IMR-90 (cell line): ENCODE measurements at regions not wholly inside any gene's neighbourhood (a gene's known extent, or its start where the extent isn't known, plus 50 kb on each side); places are given as distances from the start of the nearest gene placed in this dataset.
"Not testable (repeated sequence)": the region's sequence is repeated elsewhere in the genome, so short reads cannot be mapped to it uniquely, and the experiment has no call there.

Experiments
- ATAC-seq: fragments of 200-7000 bp; cut with Tn5 transposase; 2 replicates; pipeline ENCODE4 v1.9.1; 2020; ENCODE audit warnings: low read depth, mild to moderate bottlenecking, moderate library complexity
- BruUV-seq: library from RNA; stranded (reverse); fragments of 400-500 nt; replicated peaks from 2 replicates; lab custom pipeline; 2021; lab: Mats Ljungman, UMichigan
- CTCF ChIA-PET: fragments of 300-600 bp; formaldehyde crosslinking; extraction: SDS; loops from one replicate; lab custom pipeline; 2021; ENCODE audit warnings: antibody characterized with exemption; lab: Yijun Ruan, JAX
- POLR2A ChIA-PET: fragments of 300-600 bp; sonication (Branson Sonifier 250); formaldehyde crosslinking; loops from one replicate; lab custom pipeline; 2022; ENCODE audit warnings: antibody characterized with exemption; ENCODE audit not compliant: unreplicated experiment; lab: Charles Lee
- DNase-seq: peaks from one replicate; pipeline ENCODE4 v3.0.0; 2013
- H2AFZ ChIP-seq: replicated peaks from 2 replicates; pipeline ENCODE3; 2013; ENCODE audit warnings: low read length, mild to moderate bottlenecking; ENCODE audit not compliant: poor library complexity
- H2AK5ac ChIP-seq: 2 replicates; pipeline ENCODE4 v1.6.1; 2013; ENCODE audit warnings: low read depth, low read length, inconsistent platforms
- H2AK9ac ChIP-seq: replicated peaks from 2 replicates; pipeline ENCODE3; 2013; ENCODE audit warnings: mild to moderate bottlenecking, low read depth, low read length, moderate library complexity; ENCODE audit not compliant: poor library complexity
- H2BK120ac ChIP-seq: 2 replicates; pipeline ENCODE4 v1.6.1; 2013; ENCODE audit warnings: low read depth, low read length, inconsistent platforms
- H2BK15ac ChIP-seq: 3 replicates; pipeline ENCODE4 v1.6.1; 2013; ENCODE audit warnings: low read depth, low read length, inconsistent platforms
- H2BK20ac ChIP-seq: 2 replicates; pipeline ENCODE4 v1.6.1; 2013; ENCODE audit warnings: low read depth, mild to moderate bottlenecking, inconsistent platforms, low read length, moderate library complexity
- H2BK5ac ChIP-seq: 2 replicates; pipeline ENCODE4 v1.6.1; 2013; ENCODE audit warnings: mild to moderate bottlenecking, low read depth, low read length, inconsistent platforms; ENCODE audit not compliant: poor library complexity, severe bottlenecking
- H3K14ac ChIP-seq: replicated peaks from 2 replicates; pipeline ENCODE4 v1.6.1; 2013; ENCODE audit warnings: low read depth, low read length, inconsistent platforms
- H3K18ac ChIP-seq: 2 replicates; pipeline ENCODE4 v1.6.1; 2013; ENCODE audit warnings: low read depth, low read length, control low read depth
- H3K23ac ChIP-seq: 2 replicates; pipeline ENCODE4 v1.6.1; 2013; ENCODE audit warnings: low read depth, low read length, inconsistent platforms
- H3K27ac ChIP-seq: 2 replicates; pipeline ENCODE4 v1.5.1; 2013; ENCODE audit warnings: mild to moderate bottlenecking, control low read depth, low read length; ENCODE audit not compliant: insufficient read depth
- H3K27me3 ChIP-seq: 2 replicates; pipeline ENCODE4 v1.6.1; 2013; ENCODE audit warnings: low read length; ENCODE audit not compliant: control insufficient read depth, insufficient read depth
- H3K36me3 ChIP-seq: 2 replicates; pipeline ENCODE4 v1.6.1; 2013; ENCODE audit warnings: low read length, mixed read lengths; ENCODE audit not compliant: control insufficient read depth, insufficient read depth
- H3K4ac ChIP-seq: 2 replicates; pipeline ENCODE4 v1.6.1; 2013; ENCODE audit warnings: low read depth, low read length, inconsistent platforms
- H3K4me1 ChIP-seq: 2 replicates; pipeline ENCODE4 v1.6.1; 2013; ENCODE audit warnings: low read length, mixed read lengths; ENCODE audit not compliant: control insufficient read depth, insufficient read depth
- H3K4me2 ChIP-seq: 2 replicates; pipeline ENCODE4 v1.6.1; 2013; ENCODE audit warnings: low read depth, mild to moderate bottlenecking, control low read depth, low read length, moderate library complexity
- H3K4me3 ChIP-seq: 2 replicates; pipeline ENCODE4 v1.5.1; 2013; ENCODE audit warnings: low read depth, mild to moderate bottlenecking, control low read depth, low read length, moderate library complexity; ENCODE audit not compliant: insufficient read depth
- H3K56ac ChIP-seq: 2 replicates; pipeline ENCODE4 v1.6.1; 2013; ENCODE audit warnings: low read length, inconsistent platforms; ENCODE audit not compliant: insufficient read depth; ENCODE audit errors: extremely low read depth
- H3K79me1 ChIP-seq, 2 experiments: 2 replicates each; pipeline ENCODE4 v1.6.1; 2013; ENCODE audit warnings: low read length in 2 of 2, inconsistent platforms in 1 of 2, low read depth in 1 of 2
- H3K9ac ChIP-seq: 2 replicates; pipeline ENCODE4 v1.6.1; 2013; ENCODE audit warnings: low read depth, low read length, control low read depth
- H3K9me1 ChIP-seq: 2 replicates; pipeline ENCODE4 v1.6.1; 2013; ENCODE audit warnings: low read length, inconsistent platforms; ENCODE audit not compliant: insufficient read depth
- H3K9me3 ChIP-seq: 2 replicates; pipeline ENCODE4 v1.6.1; 2013; ENCODE audit warnings: low read length; ENCODE audit not compliant: control insufficient read depth, insufficient read depth
- H4K20me1 ChIP-seq: 2 replicates; pipeline ENCODE4 v1.6.1; 2013; ENCODE audit warnings: low read length, inconsistent platforms; ENCODE audit not compliant: insufficient read depth
- H4K5ac ChIP-seq: 2 replicates; pipeline ENCODE4 v1.6.1; 2013; ENCODE audit warnings: mild to moderate bottlenecking, low read depth, low read length, control low read depth
- H4K8ac ChIP-seq, 2 experiments: 2 replicates each; pipeline ENCODE4 v1.6.1; 2013; ENCODE audit warnings: low read depth in 2 of 2, low read length in 2 of 2, control low read depth in 1 of 2, inconsistent platforms in 1 of 2
- H4K91ac ChIP-seq: 2 replicates; pipeline ENCODE4 v1.6.1; 2013; ENCODE audit warnings: low read depth, low read length, inconsistent platforms; ENCODE audit not compliant: insufficient read depth
- WGBS, 2 experiments: methylation state at CpG; one replicate each; pipeline versions ENCODE4 v1.1.5 to v1.1.7; 2013; ENCODE audit warnings: missing lambda C conversion rate in 2 of 2; ENCODE audit not compliant: insufficient read length in 1 of 2; ENCODE audit errors: extremely low coverage in 2 of 2; 5-methylcytosine and 5-hydroxymethylcytosine counted together
- dilution Hi-C: fragments of 300-500 bp; cut with HindIII; formaldehyde crosslinking; loops from one replicate; pipeline ENCODE4 v1.14.3; 2018; ENCODE audit warnings: low sequenced_read_pairs; ENCODE audit not compliant: unreplicated experiment
- in situ Hi-C: fragments of 300-500 bp; cut with MboI; formaldehyde crosslinking; loops from 3 replicates; pipeline ENCODE4 v1.14.3; 2019; ENCODE audit warnings: low sequenced_read_pairs, inconsistent platforms, mixed read lengths
- intact Hi-C: fragments of 100-400 bp; cut with micrococcal nuclease; formaldehyde crosslinking; loops from 2 replicates; pipeline ENCODE4 v1.10.0; 2022

DNA sequence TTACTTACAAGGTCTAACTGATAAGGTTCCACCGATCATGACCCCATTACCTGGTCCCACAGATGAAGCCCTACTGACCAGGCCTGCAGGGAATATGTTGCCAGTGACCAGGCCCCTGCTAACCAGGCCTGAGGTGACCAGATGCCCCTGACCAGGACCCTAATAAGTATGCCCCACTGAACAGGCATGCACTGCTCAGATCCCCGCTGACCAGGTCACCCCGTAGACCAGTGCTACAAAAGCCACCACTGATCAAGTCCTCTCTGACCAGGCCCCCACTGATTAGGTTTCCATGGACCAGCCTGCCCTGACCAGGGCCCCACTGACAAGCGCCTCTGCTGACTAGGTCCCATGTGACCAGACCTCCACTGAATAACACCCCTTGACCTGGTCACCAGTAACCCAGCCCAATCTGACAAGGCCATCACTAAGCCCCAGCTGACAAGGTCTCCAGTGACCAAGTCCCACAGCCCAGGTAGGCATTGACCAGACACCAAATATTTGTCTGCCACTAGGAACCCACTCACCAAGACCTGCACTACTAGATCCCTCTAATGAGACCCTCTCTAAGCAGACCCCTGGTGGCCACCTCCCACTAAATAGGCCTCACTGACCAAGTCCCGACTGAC, 228.5 kb downstream of the CWH43 start:
- H3K36me3 ChIP-seq, H3K14ac ChIP-seq, H3K4me3 ChIP-seq, H3K79me1 ChIP-seq, H3K9me1 ChIP-seq, H4K91ac ChIP-seq, POLR2A ChIA-PET, BruUV-seq, H2BK20ac ChIP-seq, CTCF ChIA-PET, H3K27me3 ChIP-seq, H3K4me1 ChIP-seq, H2AK9ac ChIP-seq, H4K8ac ChIP-seq, H3K23ac ChIP-seq, H3K27ac ChIP-seq, H2BK5ac ChIP-seq, intact Hi-C loops, H3K9ac ChIP-seq, H3K56ac ChIP-seq, H2AK5ac ChIP-seq, H2BK15ac ChIP-seq, H4K20me1 ChIP-seq, H3K18ac ChIP-seq, DNase-seq, H2BK120ac ChIP-seq, H4K5ac ChIP-seq, H3K4ac ChIP-seq, dilution Hi-C loops, H2AFZ ChIP-seq, in situ Hi-C loops, ATAC-seq, H3K4me2 ChIP-seq: not testable (repeated sequence)
- H3K9me3 ChIP-seq: peaks cover 30% of the 10 kb centered on the region
- WGBS, 2 experiments: 44% methylated on average over 3 of the region's 5 CpGs; no CpG with 5 or more reads in 1 of the 2 experiments

DNA sequence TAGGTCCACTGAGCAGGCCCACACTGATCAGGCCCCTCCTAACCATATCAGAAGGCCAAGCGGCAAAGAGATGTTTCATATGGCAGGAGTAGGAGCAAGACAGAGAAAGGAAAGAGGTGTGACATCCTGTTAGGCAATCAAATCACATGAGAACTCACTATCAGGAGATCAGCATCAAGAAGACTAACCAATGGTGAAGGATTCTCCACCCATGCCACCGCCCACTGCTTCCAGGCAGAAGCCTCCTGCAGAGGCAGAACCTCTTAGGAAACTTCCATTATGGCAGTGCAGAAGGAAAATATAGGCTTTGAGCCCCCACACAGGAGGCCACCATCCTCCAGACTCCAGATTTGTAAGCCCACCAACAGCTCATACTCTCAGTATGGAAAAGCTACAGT, 229.0 kb downstream of the CWH43 start:
- POLR2A ChIA-PET, H3K4ac ChIP-seq, DNase-seq, H2AFZ ChIP-seq, H4K20me1 ChIP-seq, H2BK15ac ChIP-seq, H3K79me1 ChIP-seq, H2AK5ac ChIP-seq, H3K27me3 ChIP-seq, intact Hi-C loops, H3K14ac ChIP-seq, H4K5ac ChIP-seq, H2BK20ac ChIP-seq, dilution Hi-C loops, H4K8ac ChIP-seq, H3K36me3 ChIP-seq, in situ Hi-C loops, ATAC-seq, H3K4me2 ChIP-seq, H3K27ac ChIP-seq, H3K23ac ChIP-seq, H3K4me1 ChIP-seq, H2BK120ac ChIP-seq, BruUV-seq, H3K56ac ChIP-seq, H3K4me3 ChIP-seq, H3K9me1 ChIP-seq, CTCF ChIA-PET, H2BK5ac ChIP-seq, H3K9ac ChIP-seq, H4K91ac ChIP-seq, H2AK9ac ChIP-seq, H3K18ac ChIP-seq: not testable (repeated sequence)
- WGBS, 2 experiments: no CpG with 5 or more reads among the region's 2 CpGs
- H3K9me3 ChIP-seq: peaks cover 30% of the 10 kb centered on the region
